DND-41 (cell line): ENCODE measurements at regions not wholly inside any gene's neighbourhood (a gene's known extent, or its start where the extent isn't known, plus 50 kb on each side); places are given as distances from the start of the nearest gene placed in this dataset.

Experiments used
- ATAC-seq: fragments of 200-7000 bp; cut with Tn5 transposase; 3 replicates; pipeline ENCODE4 v1.9.1; 2021; ENCODE audit warnings: low read depth; ENCODE audit not compliant: insufficient read depth
- DNase-seq: peaks from one replicate; pipeline ENCODE4 v3.0.0-alpha.2; 2020
- H2AFZ ChIP-seq: 2 replicates; pipeline ENCODE4 v1.6.0; 2012; ENCODE audit warnings: low read depth, low read length
- H3K27ac ChIP-seq: 2 replicates; pipeline ENCODE4 v1.5.1; 2012; ENCODE audit warnings: low read length, inconsistent platforms
- H3K27me3 ChIP-seq: fragments of 200-600 bp; sonication (generic); 2 replicates; pipeline ENCODE4 v1.6.0; 2012; ENCODE audit warnings: low read length, mild to moderate bottlenecking, inconsistent platforms; ENCODE audit not compliant: insufficient read depth, poor library complexity
- H3K36me3 ChIP-seq: 2 replicates; pipeline ENCODE4 v1.5.1; 2012; ENCODE audit warnings: low read length, inconsistent platforms; ENCODE audit not compliant: insufficient read depth
- H3K4me1 ChIP-seq: 2 replicates; pipeline ENCODE4 v1.5.1; 2012; ENCODE audit warnings: mild to moderate bottlenecking, low read length; ENCODE audit not compliant: insufficient read depth
- H3K4me2 ChIP-seq: 2 replicates; pipeline ENCODE4 v1.6.0; 2012; ENCODE audit warnings: mild to moderate bottlenecking, moderate library complexity, low read length, inconsistent platforms; ENCODE audit not compliant: insufficient read depth
- H3K4me3 ChIP-seq, 2 experiments: fragments of 200-600 bp in 1 of 2; shearing (Covaris generic) in 1 of 2; 2 replicates each; pipeline ENCODE4 v1.5.1; 2012 to 2016; ENCODE audit warnings: inconsistent platforms in 2 of 2, low read length in 2 of 2, mild to moderate bottlenecking in 2 of 2, low read depth in 1 of 2, moderate library complexity in 1 of 2
- H3K79me2 ChIP-seq: 2 replicates; pipeline ENCODE4 v1.6.0; 2012; ENCODE audit warnings: low read length, inconsistent platforms; ENCODE audit not compliant: insufficient read depth
- H3K9ac ChIP-seq: 2 replicates; pipeline ENCODE4 v1.6.0; 2012; ENCODE audit warnings: low read depth, mild to moderate bottlenecking, inconsistent platforms, low read length, moderate library complexity
- H3K9me3 ChIP-seq: 2 replicates; pipeline ENCODE4 v1.5.1; 2012; ENCODE audit warnings: low read length, moderate library complexity, mild to moderate bottlenecking, inconsistent platforms; ENCODE audit not compliant: insufficient read depth, severe bottlenecking
- H4K20me1 ChIP-seq: 2 replicates; pipeline ENCODE4 v1.6.0; 2012; ENCODE audit warnings: low read length; ENCODE audit not compliant: insufficient read depth
- CTCF ChIP-seq: IDR thresholded peaks from 2 replicates; pipeline ENCODE4 v1.5.1; 2012; ENCODE audit warnings: borderline replicate concordance, low read length, moderate library complexity, mild to moderate bottlenecking; ENCODE audit not compliant: poor library complexity, severe bottlenecking; ENCODE audit errors: extremely low read depth
- EZH2 ChIP-seq: IDR thresholded peaks from 3 replicates; pipeline ENCODE4 v1.6.1; 2012; ENCODE audit warnings: borderline replicate concordance, low read depth, mild to moderate bottlenecking, moderate library complexity, low read length, inconsistent platforms; ENCODE audit not compliant: severe bottlenecking

GRCh38 chr5:51802551-51803184 is 419.4 kb downstream of the ISL1 start:
- DNase-seq, result no peak

GRCh38 chr5:51806677-51807076 is 423.4 kb downstream of the ISL1 start:
- DNase-seq (no peak), ATAC-seq (no peak)
- no peaks in the 10 kb centered on the region for H3K27me3 ChIP-seq
- no peaks in the 10 kb centered on the region for H3K4me1 ChIP-seq
- H3K9ac ChIP-seq, result no peak overlapping the region
- TF ChIP-seq EZH2 (no peak), CTCF (no peak)
- no peaks in the 10 kb centered on the region for H3K79me2 ChIP-seq
- H2AFZ ChIP-seq, result no peak overlapping the region
- H3K4me2 ChIP-seq, result no peak overlapping the region
- H4K20me1 ChIP-seq, result no peaks in the 10 kb centered on the region
- no peak overlapping the region for H3K4me3 ChIP-seq
- no peaks in the 10 kb centered on the region for H3K36me3 ChIP-seq
- H3K9me3 ChIP-seq, result no peaks in the 10 kb centered on the region
- H3K27ac ChIP-seq, result no peak overlapping the region

More at GRCh38 chr5:51802551-51803184, 419.4 kb downstream of the ISL1 start:
- H3K4me3 ChIP-seq, result no peak overlapping the region
- no peaks in the 10 kb centered on the region for H3K4me1 ChIP-seq
- no peaks in the 10 kb centered on the region for H3K9me3 ChIP-seq
- no peaks in the 10 kb centered on the region for H3K79me2 ChIP-seq
- no peak overlapping the region for H3K9ac ChIP-seq
- no peak overlapping the region for H3K27ac ChIP-seq
- ATAC-seq, result no peak
- TF ChIP-seq EZH2, result no peak
- TF ChIP-seq CTCF, result no peak
- no peaks in the 10 kb centered on the region for H3K27me3 ChIP-seq
- H3K4me2 ChIP-seq, result no peak overlapping the region
- no peaks in the 10 kb centered on the region for H3K36me3 ChIP-seq
- H4K20me1 ChIP-seq, result no peaks in the 10 kb centered on the region
- no peak overlapping the region for H2AFZ ChIP-seq

GRCh38 chr5:51810592-51810991 is 427.3 kb downstream of the ISL1 start:
- Histone ChIP-seq H4K20me1 (no peaks in the 10 kb centered on the region), H2AFZ (no peak overlapping the region), H3K36me3 (no peaks in the 10 kb centered on the region), H3K9me3 (no peaks in the 10 kb centered on the region), H3K9ac (no peak overlapping the region), H3K79me2 (no peaks in the 10 kb centered on the region), H3K4me1 (no peaks in the 10 kb centered on the region), H3K4me2 (no peak overlapping the region), H3K27me3 (no peaks in the 10 kb centered on the region), H3K27ac (no peak overlapping the region), H3K4me3 (no peak overlapping the region)
- DNase-seq (no peak), ATAC-seq (no peak)
- TF ChIP-seq CTCF (no peak), EZH2 (no peak)
